NCI-H460 (cell line): ENCODE measurements at regions not wholly inside any gene's neighbourhood (a gene's known extent, or its start where the extent isn't known, plus 50 kb on each side); places are given as distances from the start of the nearest gene placed in this dataset.
"Not testable (repeated sequence)": the region's sequence is repeated elsewhere in the genome, so short reads cannot be mapped to it uniquely, and the experiment has no call there.

Source experiments
- DNase-seq: peaks from one replicate; pipeline ENCODE4 v3.0.0-alpha.2; 2016; ENCODE audit warnings: low read depth; ENCODE audit errors: extremely low read depth

GRCh38 chr10:130689743-130690626, 553.8 kb downstream of the GLRX3 start:
- DNase-seq = no peak

- DNase-seq = no peak
Measured at GRCh38 chr10:130691776-130692175, 555.6 kb downstream of the GLRX3 start.

GRCh38 chr10:130696870-130697269, 560.7 kb downstream of the GLRX3 start:
- DNase-seq = no peak

GRCh38 chr10:130707389-130707979, 571.3 kb downstream of the GLRX3 start:
- no peak for DNase-seq

GRCh38 chr10:130708465-130709070, 572.4 kb downstream of the GLRX3 start:
- DNase-seq = no peak

GRCh38 chr10:130709415-130709814, 573.2 kb downstream of the GLRX3 start:
- DNase-seq = no peak

- no peak for DNase-seq
Measured at GRCh38 chr10:130711072-130711471, 574.9 kb downstream of the GLRX3 start.

- DNase-seq = no peak
Measured at GRCh38 chr10:130713135-130713534, 576.9 kb downstream of the GLRX3 start.

- DNase-seq = no peak
Measured at GRCh38 chr10:130713731-130714130, 577.5 kb downstream of the GLRX3 start.

GRCh38 chr10:130714742-130715467, 578.7 kb downstream of the GLRX3 start:
- DNase-seq = no peak

- no peak for DNase-seq
Measured at GRCh38 chr10:130715686-130716670, 579.8 kb downstream of the GLRX3 start.

GRCh38 chr10:130717083-130717482, 580.9 kb downstream of the GLRX3 start:
- DNase-seq = no peak

- DNase-seq = not testable (repeated sequence)
Measured at GRCh38 chr10:130718744-130719447, 582.7 kb downstream of the GLRX3 start.

- no peak for DNase-seq
Measured at GRCh38 chr10:130719448-130719752, 583.2 kb downstream of the GLRX3 start.

- DNase-seq = no peak
Measured at GRCh38 chr10:130720235-130720634, 584.0 kb downstream of the GLRX3 start.

GRCh38 chr10:130721971-130722370, 585.8 kb downstream of the GLRX3 start:
- no peak for DNase-seq

- no peak for DNase-seq
Measured at GRCh38 chr10:130723704-130724103, 587.5 kb downstream of the GLRX3 start.

GRCh38 chr10:130725474-130725970, 586.0 kb downstream of the TCERG1L start:
- DNase-seq = no peak

- no peak for DNase-seq
Measured at GRCh38 chr10:130726996-130727725, 584.4 kb downstream of the TCERG1L start.
